Upper lobe of left lung (tissue), 6 donors: ENCODE measurements at regions not wholly inside any gene's neighbourhood (a gene's known extent, or its start where the extent isn't known, plus 50 kb on each side); places are given as distances from the start of the nearest gene placed in this dataset.

Experiments
- ATAC-seq, 2 donors: fragments of 200-7000 bp; cut with Tn5 transposase; one replicate each; pipeline ENCODE4 v1.9.1; 2022; ENCODE audit warnings: mild to moderate bottlenecking in 2 of 2, moderate library complexity in 2 of 2; ENCODE audit not compliant: low FRiP score in 2 of 2
- DNase-seq, 2 donors: peaks; one replicate each; pipeline ENCODE4 v3.0.0-alpha.2; 2019 to 2020
- H3K27ac ChIP-seq, 4 donors: fragments of 200-600 bp; sonication (generic); one replicate each; pipeline ENCODE4 v1.5.1; 2016 to 2019
- H3K27me3 ChIP-seq, 4 donors: fragments of 200-600 bp; sonication (generic); one replicate each; pipeline ENCODE4 v1.5.1; 2017 to 2019
- H3K36me3 ChIP-seq, 4 donors: fragments of 200-600 bp; sonication (generic); one replicate each; pipeline ENCODE4 v1.5.1; 2016 to 2019
- H3K4me1 ChIP-seq, 4 donors: fragments of 200-600 bp; sonication (generic); one replicate each; pipeline ENCODE4 v1.5.1; 2018 to 2019
- H3K4me3 ChIP-seq, 4 donors: fragments of 200-600 bp; sonication (generic); one replicate each; pipeline ENCODE4 v1.5.1; 2017 to 2019; ENCODE audit warnings: mild to moderate bottlenecking in 2 of 4, moderate library complexity in 1 of 4
- H3K9me3 ChIP-seq, 4 donors: fragments of 200-600 bp; sonication (generic); one replicate each; pipeline ENCODE4 v1.5.1; 2018 to 2019
- EP300 ChIP-seq, 4 donors: sonication (generic); formaldehyde crosslinking; IDR thresholded peaks; one replicate each; pipeline ENCODE4 v1.5.1; 2017; ENCODE audit warnings: antibody characterized with exemption in 4 of 4, control low read depth in 2 of 4
- POLR2A ChIP-seq, 4 donors: fragments of 450-650 bp; IDR thresholded peaks; one replicate each; pipeline ENCODE4 v1.5.1; 2016 to 2017; ENCODE audit warnings: antibody characterized with exemption in 4 of 4, mild to moderate bottlenecking in 2 of 4
- POLR2AphosphoS5 ChIP-seq, 2 donors: sonication (generic); formaldehyde crosslinking; IDR thresholded peaks; one replicate each; pipeline ENCODE4 v1.5.1; 2017; ENCODE audit warnings: antibody characterized with exemption in 2 of 2
- WGBS, 2 donors: methylation state at CpG; one replicate each; pipeline ENCODE4 v1.1.5; 2017 to 2018; 5-methylcytosine and 5-hydroxymethylcytosine counted together
- TF ChIP-seq, protein P1 (sequence below), 6 experiments: fragments of 450-650 bp in 4 of 6; fragments of 200-600 bp in 2 of 6; sonication (generic) in 2 of 6; IDR thresholded peaks; one replicate each; pipeline ENCODE4 v1.5.1; 2016 to 2019; ENCODE audit warnings: antibody characterized with exemption in 6 of 6
- donor health status: DM: no; HTN: no; CAD: no; lungs with moderate emphysema.
- donor health status: DM: no; HTN: yes; CAD: no; lungs with severe emphysema.

DNA sequence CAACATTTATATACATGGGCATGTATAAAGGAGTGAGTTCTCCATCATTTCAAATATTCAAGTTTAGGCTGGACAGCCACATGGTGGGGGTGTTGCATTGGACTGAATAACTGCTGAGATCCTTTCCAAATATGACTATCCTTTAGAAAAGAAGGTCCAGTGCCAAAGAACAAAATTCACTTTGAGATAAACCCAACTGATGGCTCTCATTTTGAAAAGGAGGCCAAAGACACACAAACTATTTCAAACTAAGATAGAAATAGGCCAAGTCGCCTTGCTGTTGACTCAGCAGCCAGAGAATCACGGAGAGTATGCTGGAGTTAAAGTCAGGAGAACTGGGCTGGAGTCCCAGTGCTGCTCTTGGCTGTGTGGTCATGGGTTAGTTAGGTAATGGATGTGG is 204.5 kb upstream of the LRATD1 start:
- Histone ChIP-seq H3K36me3 (no peaks in the 10 kb centered on the region), H3K4me1 (no peaks in the 10 kb centered on the region), H3K27ac (no peak overlapping the region), H3K4me3 (no peak overlapping the region), H3K9me3 (no peaks in the 10 kb centered on the region), H3K27me3 (no peaks in the 10 kb centered on the region)
- peak in 1 of 2 donors; percentile 87 for ATAC-seq
- DNase-seq: no peak
- WGBS, 2 donors: 29 to 65% methylated on average over 2 of the region's 2 CpGs
- TF ChIP-seq POLR2AphosphoS5 (IDR thresholded peaks at IDR 0.05) (no peak), EP300 (IDR thresholded peaks at IDR 0.05) (no peak), POLR2A (IDR thresholded peaks at IDR 0.05) (no peak)
- TF ChIP-seq, protein P1, sequence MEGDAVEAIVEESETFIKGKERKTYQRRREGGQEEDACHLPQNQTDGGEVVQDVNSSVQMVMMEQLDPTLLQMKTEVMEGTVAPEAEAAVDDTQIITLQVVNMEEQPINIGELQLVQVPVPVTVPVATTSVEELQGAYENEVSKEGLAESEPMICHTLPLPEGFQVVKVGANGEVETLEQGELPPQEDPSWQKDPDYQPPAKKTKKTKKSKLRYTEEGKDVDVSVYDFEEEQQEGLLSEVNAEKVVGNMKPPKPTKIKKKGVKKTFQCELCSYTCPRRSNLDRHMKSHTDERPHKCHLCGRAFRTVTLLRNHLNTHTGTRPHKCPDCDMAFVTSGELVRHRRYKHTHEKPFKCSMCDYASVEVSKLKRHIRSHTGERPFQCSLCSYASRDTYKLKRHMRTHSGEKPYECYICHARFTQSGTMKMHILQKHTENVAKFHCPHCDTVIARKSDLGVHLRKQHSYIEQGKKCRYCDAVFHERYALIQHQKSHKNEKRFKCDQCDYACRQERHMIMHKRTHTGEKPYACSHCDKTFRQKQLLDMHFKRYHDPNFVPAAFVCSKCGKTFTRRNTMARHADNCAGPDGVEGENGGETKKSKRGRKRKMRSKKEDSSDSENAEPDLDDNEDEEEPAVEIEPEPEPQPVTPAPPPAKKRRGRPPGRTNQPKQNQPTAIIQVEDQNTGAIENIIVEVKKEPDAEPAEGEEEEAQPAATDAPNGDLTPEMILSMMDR (IDR thresholded peaks at IDR 0.05): no peak

DNA sequence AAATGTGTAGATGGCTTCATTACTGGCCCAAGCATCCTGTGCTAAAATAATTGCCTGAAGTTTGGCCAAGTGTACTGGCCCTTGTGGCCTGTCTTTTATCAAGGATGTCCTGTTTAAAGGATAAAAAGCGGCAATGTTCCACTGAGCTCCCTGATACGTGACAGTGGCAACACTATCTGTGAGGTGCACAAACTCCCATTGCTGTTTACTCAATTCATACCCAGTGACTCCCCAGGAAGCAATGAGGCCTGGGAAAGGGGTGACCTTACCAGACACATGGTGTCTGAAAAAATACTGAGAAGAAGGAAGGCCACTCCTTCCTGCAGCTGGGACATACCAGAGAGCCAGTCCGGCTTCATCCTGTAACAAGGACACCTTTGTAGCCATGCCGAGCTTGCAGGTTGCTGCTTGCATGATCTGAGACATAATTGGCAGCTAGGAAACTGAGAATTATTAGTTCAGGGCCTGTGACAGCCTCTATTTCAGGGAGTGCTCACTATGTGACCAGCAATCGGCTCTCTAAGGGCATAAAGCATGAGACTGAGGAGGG is 198.5 kb upstream of the LRATD1 start:
- no peak for DNase-seq
- 57 to 79% methylated on average over 5 of the region's 5 CpGs for WGBS, 2 donors
- Histone ChIP-seq H3K4me1 (no peaks in the 10 kb centered on the region), H3K27me3 (no peaks in the 10 kb centered on the region), H3K9me3 (no peaks in the 10 kb centered on the region), H3K4me3 (no peak overlapping the region), H3K36me3 (no peaks in the 10 kb centered on the region), H3K27ac (no peak overlapping the region)
- peak in 1 of 2 donors; percentile 43 for ATAC-seq
- TF ChIP-seq POLR2A (IDR thresholded peaks at IDR 0.05): no peak
- no peak for TF ChIP-seq EP300 (IDR thresholded peaks at IDR 0.05)
- TF ChIP-seq, protein P1 (IDR thresholded peaks at IDR 0.05): no peak
- TF ChIP-seq POLR2AphosphoS5 (IDR thresholded peaks at IDR 0.05): no peak

DNA sequence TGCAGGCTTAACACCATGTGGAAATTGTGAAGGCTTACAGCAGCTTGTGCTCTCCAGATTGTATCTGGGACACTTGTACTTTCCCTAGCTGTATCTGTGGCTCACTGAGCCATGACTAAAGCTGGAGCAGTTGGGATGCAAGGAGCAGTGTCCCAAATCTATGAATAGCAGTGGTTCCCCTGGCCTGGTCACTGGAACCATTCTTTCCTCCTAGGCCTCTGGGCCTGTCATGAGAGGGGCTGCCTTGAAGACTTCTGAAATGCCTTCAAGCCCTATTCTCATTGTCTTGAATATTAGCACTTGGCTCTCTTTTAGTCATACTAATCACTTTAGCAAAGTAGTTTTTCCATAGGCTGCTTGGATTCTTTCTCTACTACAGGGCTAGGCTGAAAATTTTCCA is 186.8 kb upstream of the LRATD1 start:
- Histone ChIP-seq H3K9me3 (peaks cover 0 to 14% (median 9%) of the 10 kb centered on the region in 4 donors), H3K36me3 (no peaks in the 10 kb centered on the region), H3K27ac (no peak overlapping the region), H3K4me3 (no peak overlapping the region), H3K4me1 (no peaks in the 10 kb centered on the region), H3K27me3 (no peaks in the 10 kb centered on the region)
- TF ChIP-seq POLR2AphosphoS5 (IDR thresholded peaks at IDR 0.05) (no peak), EP300 (IDR thresholded peaks at IDR 0.05) (no peak), POLR2A (IDR thresholded peaks at IDR 0.05) (no peak)
- TF ChIP-seq, protein P1 (IDR thresholded peaks at IDR 0.05): no peak
- ATAC-seq (no peak), DNase-seq (no peak)

DNA sequence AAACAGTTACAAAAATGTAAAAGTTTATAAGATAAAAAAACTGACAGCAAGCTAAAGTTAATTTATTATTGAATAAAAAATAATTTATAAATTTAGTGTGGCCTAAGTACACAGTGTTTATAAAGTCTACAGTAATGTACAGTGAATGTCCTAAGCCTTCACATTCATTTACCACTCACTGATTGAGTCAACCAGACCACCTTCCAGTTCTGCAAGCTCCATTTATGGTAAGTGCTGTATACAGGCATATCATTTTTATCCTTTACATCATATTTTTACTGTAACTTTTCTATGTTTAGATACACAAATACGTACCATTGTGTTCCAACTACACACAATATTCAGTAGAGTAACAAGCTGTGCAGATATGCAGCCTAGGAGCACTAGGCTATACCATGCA is 184.2 kb upstream of the LRATD1 start:
- no peak overlapping the region for H3K4me3 ChIP-seq
- 75 to 77% methylated on average over 1 of the region's 1 CpG for WGBS, 2 donors
- no peak for DNase-seq

More for the DNA sequence above, 184.2 kb upstream of the LRATD1 start:
- no peaks in the 10 kb centered on the region for H3K4me1 ChIP-seq
- no peak overlapping the region for H3K27ac ChIP-seq
- TF ChIP-seq, protein P1 (IDR thresholded peaks at IDR 0.05): no peak
- TF ChIP-seq POLR2AphosphoS5 (IDR thresholded peaks at IDR 0.05): no peak
- TF ChIP-seq EP300 (IDR thresholded peaks at IDR 0.05): no peak
- TF ChIP-seq POLR2A (IDR thresholded peaks at IDR 0.05): no peak
- H3K27me3 ChIP-seq: no peaks in the 10 kb centered on the region
- H3K9me3 ChIP-seq: peaks cover 0 to 14% (median 9%) of the 10 kb centered on the region in 4 donors
- no peaks in the 10 kb centered on the region for H3K36me3 ChIP-seq
- ATAC-seq: no peak
